BJ (cell line): ENCODE measurements at regions not wholly inside any gene's neighbourhood (a gene's known extent, or its start where the extent isn't known, plus 50 kb on each side); places are given as distances from the start of the nearest gene placed in this dataset.

Source experiments
- CTCF ChIA-PET: fragments of 350-600 bp; formaldehyde crosslinking; extraction: SDS; loops from one replicate; lab custom pipeline; 2021; ENCODE audit warnings: antibody characterized with exemption, inconsistent platforms; lab: Yijun Ruan, JAX
- POLR2A ChIA-PET: fragments of 300-600 bp; sonication (Branson Sonifier 250); formaldehyde crosslinking; extraction: SDS; loops from one replicate; lab custom pipeline; 2021; ENCODE audit warnings: antibody characterized with exemption; lab: Charles Lee
- DNase-seq: peaks from one replicate; pipeline ENCODE4 v3.0.0-alpha.2; 2011; ENCODE audit warnings: low read depth
- H3K27me3 ChIP-seq: 2 replicates; pipeline ENCODE4 v1.6.0; 2011; ENCODE audit warnings: low read length; ENCODE audit not compliant: control insufficient read depth, insufficient read depth
- H3K36me3 ChIP-seq: 2 replicates; pipeline ENCODE4 v1.5.1; 2011; ENCODE audit warnings: low read length; ENCODE audit not compliant: control insufficient read depth, insufficient read depth
- H3K4me3 ChIP-seq: 2 replicates; pipeline ENCODE4 v1.5.1; 2011; ENCODE audit warnings: low read depth, mild to moderate bottlenecking, control low read depth, low read length
- CTCF ChIP-seq: IDR thresholded peaks from 2 replicates; pipeline ENCODE4 v1.5.1; 2011; ENCODE audit warnings: low read depth, mild to moderate bottlenecking, control low read depth, inconsistent platforms, low read length, moderate library complexity; ENCODE audit not compliant: insufficient read depth

GRCh38 chr2:13195270-13195669 is 478.5 kb downstream of the TRIB2 start:
- no peaks in the 10 kb centered on the region for H3K27me3 ChIP-seq
- DNase-seq, result no peak
- TF ChIP-seq CTCF, result no peak
- ChIA-PET POLR2A (no interaction called here), CTCF (no interaction called here)
- H3K4me3 ChIP-seq, result no peak overlapping the region
- H3K36me3 ChIP-seq, result no peaks in the 10 kb centered on the region

GRCh38 chr2:13197248-13197647 is 480.5 kb downstream of the TRIB2 start:
- no peaks in the 10 kb centered on the region for H3K27me3 ChIP-seq
- no peaks in the 10 kb centered on the region for H3K36me3 ChIP-seq
- DNase-seq, result no peak
- ChIA-PET POLR2A (no interaction called here), CTCF (no interaction called here)
- TF ChIP-seq CTCF, result no peak
- H3K4me3 ChIP-seq, result no peak overlapping the region

DNA sequence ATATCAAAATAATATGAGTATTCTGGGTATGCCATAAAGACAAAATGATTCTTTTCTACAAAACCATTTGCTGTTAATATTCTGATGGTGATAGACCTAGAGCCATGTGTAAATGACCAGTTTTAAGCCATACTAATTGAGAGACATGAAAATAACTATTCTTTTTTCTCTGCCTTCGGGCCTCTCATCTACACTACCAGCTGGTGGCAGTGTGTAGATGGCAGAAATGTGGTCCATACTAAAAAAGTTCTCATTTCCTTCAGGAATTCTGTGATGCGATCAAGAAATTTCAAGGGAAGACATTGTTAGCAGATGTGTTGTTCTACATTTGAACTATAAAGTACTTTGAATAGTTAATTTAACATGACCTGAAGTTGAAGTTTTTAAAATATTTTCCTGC is 485.2 kb downstream of the TRIB2 start:
- Histone ChIP-seq H3K27me3 (no peaks in the 10 kb centered on the region), H3K4me3 (no peak overlapping the region), H3K36me3 (no peaks in the 10 kb centered on the region)
- DNase-seq, result no peak
- ChIA-PET CTCF (no interaction called here), POLR2A (no interaction called here)
- TF ChIP-seq CTCF, result no peak

GRCh38 chr2:13212115-13212514 is 495.4 kb downstream of the TRIB2 start:
- no peak for DNase-seq
- Histone ChIP-seq H3K27me3 (no peaks in the 10 kb centered on the region), H3K4me3 (no peak overlapping the region), H3K36me3 (no peaks in the 10 kb centered on the region)
- ChIA-PET POLR2A (no interaction called here), CTCF (no interaction called here)
- TF ChIP-seq CTCF, result no peak

DNA sequence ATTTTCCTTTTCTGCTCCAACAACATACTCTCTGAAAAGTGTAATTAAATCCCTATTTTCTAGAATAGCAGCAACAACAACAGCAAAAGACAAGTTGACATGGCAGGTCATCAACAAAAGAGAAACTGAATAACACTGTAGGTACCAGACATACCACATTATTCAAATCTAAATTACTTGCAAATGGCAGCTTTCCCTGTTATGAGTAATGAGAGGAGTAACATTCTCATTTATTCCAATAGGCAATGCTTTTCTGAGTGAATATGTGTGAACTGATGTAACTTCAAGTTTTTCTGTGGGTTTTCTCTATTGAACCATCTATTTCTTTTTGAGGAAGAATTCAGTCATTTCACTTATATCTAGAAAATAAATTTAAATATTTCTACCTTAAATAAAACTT is 501.5 kb downstream of the TRIB2 start:
- POLR2A ChIA-PET, result no interaction called here
- CTCF ChIA-PET, result no interaction called here

More for the DNA sequence above, 501.5 kb downstream of the TRIB2 start:
- no peak for DNase-seq
- no peaks in the 10 kb centered on the region for H3K36me3 ChIP-seq
- no peak for TF ChIP-seq CTCF
- no peak overlapping the region for H3K4me3 ChIP-seq
- no peaks in the 10 kb centered on the region for H3K27me3 ChIP-seq
